NCI-H82 treated with DMSO at 0.1 percent for 48 hours (cell line): ENCODE measurements at regions not wholly inside any gene's neighbourhood (a gene's known extent, or its start where the extent isn't known, plus 50 kb on each side); places are given as distances from the start of the nearest gene placed in this dataset.
A peak's percentile ranks its signal among the peaks of the same experiment; 100 is the strongest.

Experiments
- DNase-seq: peaks from one replicate; lab custom pipeline; 2025; ENCODE audit not compliant: unreplicated experiment; lab: John Stamatoyannopoulos, UW

GRCh38 chr3:28940994-28941393 lies 339.9 kb upstream of the RBMS3 start:
- DNase-seq = no peak

DNA sequence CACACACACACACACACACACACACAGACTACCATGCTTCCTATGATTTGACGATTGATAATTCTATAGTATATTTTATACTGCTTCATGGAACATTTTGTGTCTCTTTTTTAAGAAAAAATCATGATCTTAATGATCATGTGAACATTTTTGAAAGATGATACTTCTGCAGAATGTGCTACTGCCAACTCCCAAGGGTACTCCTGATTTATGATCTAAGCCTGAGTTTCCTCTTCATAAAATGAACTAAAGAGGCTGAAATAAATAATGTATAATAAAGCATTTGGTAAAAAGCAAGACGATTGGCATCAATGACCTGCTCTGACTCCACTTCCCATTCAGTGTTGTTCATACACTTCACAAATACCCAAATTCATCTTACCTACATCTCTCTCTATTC lies 333.8 kb upstream of the RBMS3 start:
- DNase-seq = no peak

- no peak for DNase-seq
These were observed 333.1 kb upstream of the RBMS3 start for GRCh38 chr3:28947751-28948150.

GRCh38 chr3:28948685-28949084 lies 332.2 kb upstream of the RBMS3 start:
- DNase-seq = no peak

- no peak for DNase-seq
These were observed 331.3 kb upstream of the RBMS3 start for GRCh38 chr3:28949580-28949979.

- DNase-seq = no peak
These were observed 330.3 kb upstream of the RBMS3 start for GRCh38 chr3:28950614-28951013.

GRCh38 chr3:28951772-28952556 lies 328.9 kb upstream of the RBMS3 start:
- no peak for DNase-seq

DNA sequence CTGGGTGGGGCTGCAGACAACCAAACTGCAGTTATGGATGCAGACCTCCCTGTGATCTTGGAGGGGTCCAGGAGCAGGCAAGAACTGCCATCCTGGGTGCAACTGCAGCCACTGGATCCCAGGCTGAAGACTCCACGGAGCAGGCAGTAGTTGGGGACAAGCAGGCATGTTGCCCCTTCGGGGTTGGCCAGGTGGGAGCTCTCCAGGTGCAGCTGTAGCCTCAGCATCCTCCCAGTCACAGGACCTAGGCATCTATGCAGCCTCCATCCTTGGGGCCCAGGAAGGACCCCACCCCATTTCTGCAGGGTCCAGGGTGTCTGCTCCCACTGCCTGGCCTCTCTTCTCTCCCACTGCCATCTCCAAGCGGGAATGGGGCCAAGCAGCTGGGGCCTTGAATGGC lies 322.2 kb upstream of the RBMS3 start:
- DNase-seq = no peak

DNA sequence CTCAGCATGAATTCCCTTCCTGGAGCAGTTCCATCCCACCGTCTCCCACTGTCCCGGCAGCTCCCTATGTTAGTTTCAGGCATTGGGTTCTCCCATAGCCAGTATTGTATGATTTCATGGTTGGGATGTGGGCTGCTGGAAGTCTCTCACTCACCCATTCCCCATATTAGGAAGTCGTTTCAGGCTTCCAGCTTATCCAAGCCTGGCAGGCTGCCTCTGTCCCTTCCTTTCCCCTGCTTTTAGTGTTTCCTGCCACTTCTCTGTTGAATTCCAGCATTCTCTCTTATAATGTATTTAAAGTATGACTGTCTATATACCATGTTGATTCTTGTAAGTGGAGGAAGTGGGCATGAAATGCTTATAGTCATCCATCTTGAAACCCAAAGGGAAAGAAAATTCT lies 309.7 kb upstream of the RBMS3 start:
- no peak for DNase-seq

- DNase-seq = no peak
These were observed 307.9 kb upstream of the RBMS3 start for GRCh38 chr3:28972921-28973320.

DNA sequence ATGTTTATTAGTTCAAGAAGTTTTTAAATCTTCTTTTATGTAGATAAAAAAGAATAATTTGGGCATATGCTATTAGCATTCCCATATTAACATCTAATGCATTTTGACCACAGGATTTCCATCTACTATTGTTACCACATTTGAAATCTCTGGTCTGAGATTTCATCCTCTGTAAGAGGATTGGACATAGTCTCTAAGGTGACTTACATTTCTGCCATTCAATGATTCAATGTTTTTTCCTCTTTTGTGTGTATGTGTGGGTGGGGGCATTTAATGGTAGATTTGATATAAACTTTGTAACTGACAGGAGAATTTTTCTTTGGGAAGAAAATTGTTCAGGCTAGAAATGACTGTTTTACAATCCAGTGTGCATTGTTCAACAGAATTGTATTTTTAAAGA lies 307.3 kb upstream of the RBMS3 start:
- DNase-seq = no peak

GRCh38 chr3:28978092-28978491 lies 302.8 kb upstream of the RBMS3 start:
- DNase-seq = no peak

- no peak for DNase-seq
These were observed 300.7 kb upstream of the RBMS3 start for GRCh38 chr3:28980131-28980530.

DNA sequence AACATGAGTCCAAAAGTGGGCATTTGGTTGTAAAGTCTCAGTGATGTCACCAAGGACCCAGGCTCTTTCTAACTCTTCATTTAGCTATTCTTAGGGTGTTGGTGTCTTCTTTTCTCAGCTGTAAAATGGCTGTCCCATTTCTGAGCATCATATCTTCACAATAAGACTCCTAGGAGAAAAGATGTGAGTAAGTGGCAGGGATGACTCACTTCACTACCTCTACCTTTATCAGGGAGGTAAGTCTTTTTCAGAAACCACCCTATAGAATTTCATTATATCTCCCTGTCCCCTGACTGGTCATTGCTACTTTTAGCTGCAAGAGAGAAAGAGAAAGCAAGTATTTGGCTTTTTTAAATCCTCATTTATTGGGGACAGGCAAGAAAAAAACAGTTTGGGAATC lies 300.2 kb upstream of the RBMS3 start:
- no peak for DNase-seq

- no peak for DNase-seq
These were observed 298.0 kb upstream of the RBMS3 start for GRCh38 chr3:28982906-28983305.

DNA sequence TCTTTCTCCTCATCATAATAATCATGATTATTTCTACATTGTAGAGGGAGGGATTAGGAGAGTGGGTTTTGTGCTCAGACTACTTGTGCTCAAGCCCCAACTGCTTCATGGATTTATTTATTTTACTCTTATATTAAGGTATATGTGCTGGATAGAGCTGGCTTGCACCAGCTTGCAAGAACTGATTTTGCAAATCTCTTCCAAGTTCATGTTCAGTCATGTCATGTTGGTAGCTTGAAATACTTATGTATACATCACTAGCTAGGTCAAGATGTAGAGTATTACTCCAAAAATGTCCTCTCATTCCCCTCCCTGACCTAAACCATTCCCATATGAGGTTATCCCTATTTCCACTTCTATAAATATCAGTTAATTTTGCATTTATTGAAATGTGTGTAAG lies 293.9 kb upstream of the RBMS3 start:
- no peak for DNase-seq

GRCh38 chr3:28989646-28990089 lies 291.2 kb upstream of the RBMS3 start:
- no peak for DNase-seq

- peak; percentile 60 for DNase-seq
These were observed 286.5 kb upstream of the RBMS3 start for GRCh38 chr3:28994161-28994905.

GRCh38 chr3:29004885-29005599 lies 275.8 kb upstream of the RBMS3 start:
- no peak for DNase-seq

- no peak for DNase-seq
These were observed 275.0 kb upstream of the RBMS3 start for GRCh38 chr3:29005862-29006261.

DNA sequence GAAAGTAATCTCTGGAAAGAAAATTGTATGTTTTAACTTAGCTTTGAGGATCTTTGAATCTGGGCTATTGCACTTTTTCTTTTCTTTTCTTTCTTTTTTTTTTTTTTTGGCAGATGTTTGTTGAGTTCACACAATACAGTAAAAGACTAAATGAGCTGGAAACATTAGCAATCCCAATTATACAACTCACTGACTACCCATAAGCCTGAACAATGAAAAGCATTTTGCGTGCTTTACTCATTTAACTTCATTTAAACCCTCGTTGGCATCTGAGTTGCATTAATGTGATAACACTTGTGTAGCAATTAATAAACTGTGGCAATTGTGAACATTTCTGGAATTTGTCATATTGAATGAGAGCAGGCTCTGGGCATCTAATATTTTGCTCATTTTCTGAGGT lies 269.4 kb upstream of the RBMS3 start:
- DNase-seq = no peak

- DNase-seq = no peak
These were observed 268.9 kb upstream of the RBMS3 start for GRCh38 chr3:29011966-29012365.
